Mesenchymal stem cell (in vitro differentiated cells and primary cell): ENCODE measurements at regions not wholly inside any gene's neighbourhood (a gene's known extent, or its start where the extent isn't known, plus 50 kb on each side); places are given as distances from the start of the nearest gene placed in this dataset.

ENCODE experiments used
- DNase-seq: peaks from one replicate; pipeline ENCODE4 v3.0.0-alpha.2; 2013
- H2AFZ ChIP-seq: one replicate; pipeline ENCODE4 v1.6.1; 2013; ENCODE audit warnings: low read depth, mild to moderate bottlenecking, control low read depth, inconsistent platforms, low read length, moderate library complexity
- H2AK5ac ChIP-seq: 2 replicates; pipeline ENCODE4 v1.6.1; 2013; ENCODE audit warnings: low read length, moderate library complexity, mild to moderate bottlenecking, inconsistent platforms; ENCODE audit not compliant: severe bottlenecking
- H2BK120ac ChIP-seq: one replicate; pipeline ENCODE4 v1.6.1; 2013; ENCODE audit warnings: low read depth, mild to moderate bottlenecking, inconsistent platforms, low read length, moderate library complexity
- H2BK12ac ChIP-seq, 2 experiments: one replicate each; pipeline ENCODE4 v1.6.1; 2013; ENCODE audit warnings: inconsistent platforms in 2 of 2, low read length in 2 of 2, mild to moderate bottlenecking in 2 of 2, moderate library complexity in 2 of 2, control low read depth in 1 of 2
- H2BK15ac ChIP-seq: one replicate; pipeline ENCODE4 v1.6.1; 2013; ENCODE audit warnings: mild to moderate bottlenecking, low read depth, inconsistent platforms; ENCODE audit not compliant: poor library complexity, severe bottlenecking
- H2BK5ac ChIP-seq: 2 replicates; pipeline ENCODE4 v1.6.1; 2013; ENCODE audit warnings: low read depth, mild to moderate bottlenecking, low read length, control low read depth, inconsistent platforms; ENCODE audit not compliant: poor library complexity, severe bottlenecking
- H3K14ac ChIP-seq, 2 experiments: one replicate each; pipeline ENCODE4 v1.6.1; 2013; ENCODE audit warnings: inconsistent platforms in 2 of 2, low read length in 2 of 2, control low read depth in 1 of 2, mild to moderate bottlenecking in 1 of 2, moderate library complexity in 1 of 2
- H3K18ac ChIP-seq, 2 experiments: one replicate each; pipeline ENCODE4 v1.6.1; 2013; ENCODE audit warnings: inconsistent platforms in 2 of 2, low read length in 2 of 2, control low read depth in 1 of 2, low read depth in 1 of 2, mild to moderate bottlenecking in 1 of 2
- H3K23ac ChIP-seq, 2 experiments: one replicate each; pipeline ENCODE4 v1.6.1; 2013; ENCODE audit warnings: inconsistent platforms in 2 of 2, low read length in 2 of 2, mild to moderate bottlenecking in 2 of 2, moderate library complexity in 2 of 2, control low read depth in 1 of 2
- H3K27ac ChIP-seq: 2 replicates; pipeline ENCODE4 v1.5.1; 2013; ENCODE audit warnings: mild to moderate bottlenecking, moderate library complexity, low read length, control low read depth, inconsistent platforms; ENCODE audit not compliant: poor library complexity, severe bottlenecking
- H3K27me3 ChIP-seq, 2 experiments: 2 replicates each; pipeline versions ENCODE4 v1.6.1 to v1.7.0; 2013; ENCODE audit warnings: low read length in 2 of 2, mild to moderate bottlenecking in 2 of 2, moderate library complexity in 2 of 2, control low read depth in 1 of 2, inconsistent platforms in 1 of 2; ENCODE audit not compliant: control insufficient read depth in 1 of 2, insufficient read depth in 1 of 2
- H3K36me3 ChIP-seq, 2 experiments: 2 replicates each; pipeline versions ENCODE4 v1.6.1 to v1.7.0; 2013; ENCODE audit warnings: low read length in 2 of 2, control low read depth in 1 of 2, inconsistent platforms in 1 of 2, low read depth in 1 of 2, mild to moderate bottlenecking in 1 of 2; ENCODE audit not compliant: insufficient read depth in 2 of 2, control insufficient read depth in 1 of 2
- H3K4ac ChIP-seq, 2 experiments: one replicate each; pipeline ENCODE4 v1.6.1; 2013; ENCODE audit warnings: inconsistent platforms in 2 of 2, low read length in 2 of 2, mild to moderate bottlenecking in 2 of 2, moderate library complexity in 2 of 2, control low read depth in 1 of 2, low read depth in 1 of 2
- H3K4me1 ChIP-seq: 2 replicates; pipeline ENCODE4 v1.6.1; 2013; ENCODE audit warnings: low read depth, low read length, control low read depth; ENCODE audit not compliant: control insufficient read depth, insufficient read depth
- H3K4me2 ChIP-seq: 2 replicates; pipeline ENCODE4 v1.6.1; 2013; ENCODE audit warnings: low read length, mild to moderate bottlenecking, inconsistent platforms; ENCODE audit not compliant: poor library complexity, severe bottlenecking
- H3K4me3 ChIP-seq, 2 experiments: 2 replicates each; pipeline versions ENCODE4 v1.5.1 to v1.7.0; 2013; ENCODE audit warnings: low read length in 2 of 2, mild to moderate bottlenecking in 2 of 2, control low read depth in 1 of 2, low read depth in 1 of 2; ENCODE audit not compliant: insufficient read depth in 1 of 2
- H3K79me1 ChIP-seq: replicated peaks from 2 replicates; pipeline ENCODE4 v1.6.1; 2013; ENCODE audit warnings: mild to moderate bottlenecking, control low read depth, low read length, inconsistent platforms; ENCODE audit not compliant: poor library complexity, severe bottlenecking
- H3K9ac ChIP-seq: 2 replicates; pipeline ENCODE4 v1.7.0; 2013; ENCODE audit warnings: mild to moderate bottlenecking, low read length, moderate library complexity
- H3K9me3 ChIP-seq: 2 replicates; pipeline ENCODE4 v1.7.0; 2013; ENCODE audit warnings: mild to moderate bottlenecking, low read length; ENCODE audit not compliant: control insufficient read depth
- H4K8ac ChIP-seq: one replicate; pipeline ENCODE4 v1.6.1; 2013; ENCODE audit warnings: inconsistent platforms, mild to moderate bottlenecking, low read length, moderate library complexity
- H4K91ac ChIP-seq: one replicate; pipeline ENCODE4 v1.6.1; 2013; ENCODE audit warnings: mild to moderate bottlenecking, low read length, inconsistent platforms
- WGBS: methylation state at CpG from one replicate; pipeline ENCODE4 v1.1.7; 2013; ENCODE audit warnings: mixed read lengths; 5-methylcytosine and 5-hydroxymethylcytosine counted together

- Histone ChIP-seq H3K23ac (no peak overlapping the region), H4K8ac (no peak overlapping the region), H2AFZ (no peak overlapping the region), H3K9ac (no peak overlapping the region), H4K91ac (no peak overlapping the region), H3K9me3 (peaks cover 53% of the 10 kb centered on the region), H3K14ac (no peak overlapping the region), H3K4me2 (no peak overlapping the region), H3K4me1 (peaks cover 2% of the 10 kb centered on the region), H3K79me1 (no peaks in the 10 kb centered on the region), H3K27me3 (no peaks in the 10 kb centered on the region), H2BK15ac (no peak overlapping the region), H3K36me3 (no peaks in the 10 kb centered on the region), H2BK5ac (no peak overlapping the region), H3K18ac (no peak overlapping the region), H2AK5ac (no peak overlapping the region), H2BK120ac (no peak overlapping the region), H3K4me3 (no peak overlapping the region), H3K4ac (no peak overlapping the region), H3K27ac (no peak overlapping the region), H2BK12ac (no peak overlapping the region)
- no peak for DNase-seq
These were observed 345.3 kb upstream of the SEMA3C start for GRCh38 chr7:81264116-81264515.

- Histone ChIP-seq H2AK5ac (no peak overlapping the region), H2BK5ac (no peak overlapping the region), H3K18ac (no peak overlapping the region), H2BK15ac (no peak overlapping the region), H3K4me2 (no peak overlapping the region), H2BK12ac (no peak overlapping the region), H2BK120ac (no peak overlapping the region), H3K9ac (no peak overlapping the region), H3K9me3 (peaks cover 56% of the 10 kb centered on the region), H3K4me1 (no peaks in the 10 kb centered on the region), H3K14ac (no peak overlapping the region), H3K4me3 (no peak overlapping the region), H3K79me1 (no peaks in the 10 kb centered on the region), H3K27me3 (no peaks in the 10 kb centered on the region), H3K27ac (no peak overlapping the region), H3K23ac (no peak overlapping the region), H4K91ac (no peak overlapping the region), H4K8ac (no peak overlapping the region), H3K36me3 (no peaks in the 10 kb centered on the region), H2AFZ (no peak overlapping the region), H3K4ac (no peak overlapping the region)
- DNase-seq, result peak; percentile 22
- no CpG with 5 or more reads among the region's 2 CpGs for WGBS
These were observed 341.3 kb upstream of the SEMA3C start for GRCh38 chr7:81260152-81260551.

- H3K9me3 ChIP-seq, result peaks cover 32% of the 10 kb centered on the region
- H4K8ac ChIP-seq, result no peak overlapping the region
- H3K4ac ChIP-seq, result peak overlapping the region in 1 of 2 experiments; percentile 46
- H3K23ac ChIP-seq, result no peak overlapping the region
- H3K79me1 ChIP-seq, result no peaks in the 10 kb centered on the region
- no peak overlapping the region for H2BK5ac ChIP-seq
- no peak overlapping the region for H3K4me2 ChIP-seq
- peak overlapping the region in 1 of 2 experiments; percentile 77 for H2BK12ac ChIP-seq
- H3K27me3 ChIP-seq, result no peaks in the 10 kb centered on the region
- peak overlapping the region; percentile 62 for H2BK15ac ChIP-seq
- no peak overlapping the region for H3K27ac ChIP-seq
- DNase-seq, result peak; percentile 26
- no peaks in the 10 kb centered on the region for H3K36me3 ChIP-seq
- no peak overlapping the region for H2AK5ac ChIP-seq
- H2AFZ ChIP-seq, result no peak overlapping the region
- H2BK120ac ChIP-seq, result no peak overlapping the region
- peak overlapping the region in 1 of 2 experiments; percentile 11 for H3K18ac ChIP-seq
- no peak overlapping the region for H3K14ac ChIP-seq
- WGBS, result 52% methylated on average over 7 of the region's 7 CpGs
- no peaks in the 10 kb centered on the region for H3K4me1 ChIP-seq
- no peak overlapping the region for H3K4me3 ChIP-seq
- H3K9ac ChIP-seq, result no peak overlapping the region
- no peak overlapping the region for H4K91ac ChIP-seq
These were observed 338.1 kb upstream of the SEMA3C start for GRCh38 chr7:81256991-81257390.

DNA sequence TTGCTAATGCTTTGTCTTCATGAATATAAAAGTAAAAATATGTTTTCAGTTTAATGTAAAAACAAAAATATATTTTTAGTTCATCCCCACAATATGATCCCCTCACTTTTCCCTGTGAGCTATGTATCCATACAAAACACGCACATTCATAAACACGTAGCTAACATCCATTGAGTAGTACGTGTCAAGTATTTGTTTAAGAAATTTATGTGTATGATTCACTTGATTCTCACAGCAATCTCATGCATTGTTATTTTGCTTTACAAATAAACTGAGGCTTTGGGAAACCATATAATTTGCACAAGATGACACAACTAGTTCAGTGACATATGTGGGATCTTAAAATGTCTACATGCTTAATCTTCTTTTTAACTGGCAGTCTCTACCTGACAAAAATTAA lies 329.6 kb upstream of the SEMA3C start:
- Histone ChIP-seq H3K18ac (no peak overlapping the region), H3K36me3 (no peaks in the 10 kb centered on the region), H2BK15ac (no peak overlapping the region), H3K4me3 (no peak overlapping the region), H2BK120ac (no peak overlapping the region), H2AK5ac (no peak overlapping the region), H3K14ac (no peak overlapping the region), H3K23ac (no peak overlapping the region), H3K79me1 (no peaks in the 10 kb centered on the region), H3K9ac (no peak overlapping the region), H4K8ac (no peak overlapping the region), H3K27ac (no peak overlapping the region), H3K4ac (no peak overlapping the region), H2BK12ac (no peak overlapping the region), H2BK5ac (no peak overlapping the region), H3K4me2 (no peak overlapping the region), H4K91ac (no peak overlapping the region), H3K9me3 (no peaks in the 10 kb centered on the region), H3K27me3 (no peaks in the 10 kb centered on the region), H3K4me1 (no peaks in the 10 kb centered on the region), H2AFZ (no peak overlapping the region)
- WGBS, result no CpG with 5 or more reads among the region's 3 CpGs
- no peak for DNase-seq
